SK-N-SH (cell line): ENCODE measurements at regions not wholly inside any gene's neighbourhood (a gene's known extent, or its start where the extent isn't known, plus 50 kb on each side); places are given as distances from the start of the nearest gene placed in this dataset.

Experiments
- CTCF ChIA-PET: fragments of 300-600, 350-600 bp; formaldehyde crosslinking; extraction: SDS; loops from one replicate; lab custom pipeline; 2021; lab: Yijun Ruan, JAX
- POLR2A ChIA-PET: fragments of 350-600 bp; sonication (Branson Sonifier 250); formaldehyde crosslinking; extraction: SDS; loops from one replicate; lab custom pipeline; 2020; ENCODE audit warnings: antibody characterized with exemption, inconsistent platforms; lab: Yijun Ruan, JAX
- DNase-seq: peaks from one replicate; pipeline ENCODE4 v3.0.0; 2012
- H2AFZ ChIP-seq: fragments of 200-600 bp; sonication (generic); 2 replicates; pipeline ENCODE4 v1.8.1; 2016; ENCODE audit warnings: antibody characterized with exemption, mild to moderate bottlenecking, low read depth
- H3F3A ChIP-seq: fragments of 200-600 bp; sonication (generic); replicated peaks from 2 replicates; pipeline ENCODE3; 2016; ENCODE audit warnings: antibody characterized with exemption, mild to moderate bottlenecking; ENCODE audit not compliant: insufficient read depth
- H3K27ac ChIP-seq, 2 experiments: fragments of 200-500 bp in 1 of 2; fragments of 200-600 bp in 1 of 2; sonication (Bioruptor generic) in 1 of 2; sonication (generic), shearing (Covaris generic) in 1 of 2; 2 replicates each; pipeline versions ENCODE4 v1.5.1 to v1.6.1; 2014 to 2016; ENCODE audit warnings: low read depth in 2 of 2, inconsistent platforms in 1 of 2, low read length in 1 of 2, mild to moderate bottlenecking in 1 of 2, mixed read lengths in 1 of 2
- H3K27me3 ChIP-seq: fragments of 200-600 bp; sonication (generic), shearing (Covaris generic); 2 replicates; pipeline ENCODE4 v1.6.1; 2016; ENCODE audit warnings: mixed run types; ENCODE audit not compliant: insufficient read depth
- H3K36me3 ChIP-seq, 2 experiments: fragments of 200-500 bp in 1 of 2; fragments of 200-600 bp in 1 of 2; sonication (Bioruptor generic) in 1 of 2; sonication (generic) in 1 of 2; replicated peaks in 1 of 2; 2 replicates each; pipeline versions ENCODE3 to v1.5.1; 2014 to 2016; ENCODE audit warnings: low read length in 1 of 2, mild to moderate bottlenecking in 1 of 2; ENCODE audit not compliant: insufficient read depth in 2 of 2, control insufficient read depth in 1 of 2
- H3K4me1 ChIP-seq, 2 experiments: fragments of 200-500 bp in 1 of 2; fragments of 200-600 bp in 1 of 2; sonication (Bioruptor generic) in 1 of 2; sonication (generic), shearing (Covaris generic) in 1 of 2; 2 replicates each; pipeline versions ENCODE4 v1.5.1 to v1.6.1; 2014 to 2016; ENCODE audit warnings: low read depth in 1 of 2, low read length in 1 of 2, mixed run types in 1 of 2; ENCODE audit not compliant: insufficient read depth in 2 of 2, control insufficient read depth in 1 of 2
- H3K4me2 ChIP-seq: fragments of 200-600 bp; sonication (generic), shearing (Covaris generic); 2 replicates; pipeline ENCODE4 v1.6.1; 2017; ENCODE audit warnings: mixed run types
- H3K4me3 ChIP-seq, 2 experiments: fragments of 200-500 bp in 1 of 2; fragments of 200-600 bp in 1 of 2; sonication (Bioruptor generic) in 1 of 2; sonication (generic), shearing (Covaris generic) in 1 of 2; 2 replicates each; pipeline versions ENCODE4 v1.5.1 to v1.8.1; 2014 to 2016; ENCODE audit warnings: low read depth in 2 of 2, inconsistent platforms in 1 of 2, low read length in 1 of 2, mild to moderate bottlenecking in 1 of 2, mixed read lengths in 1 of 2, moderate library complexity in 1 of 2
- H3K79me2 ChIP-seq: fragments of 200-600 bp; sonication (generic); 2 replicates; pipeline ENCODE4 v1.8.1; 2017; ENCODE audit warnings: mild to moderate bottlenecking; ENCODE audit not compliant: insufficient read depth
- H3K9ac ChIP-seq: fragments of 200-600 bp; sonication (generic); 2 replicates; pipeline ENCODE4 v1.6.1; 2017; ENCODE audit warnings: mixed run types
- H3K9me2 ChIP-seq: fragments of 200-600 bp; sonication (generic); 2 replicates; pipeline ENCODE4 v1.6.1; 2017; ENCODE audit warnings: mixed run types
- H3K9me3 ChIP-seq: fragments of 200-600 bp; sonication (generic); 2 replicates; pipeline ENCODE4 v1.6.1; 2017; ENCODE audit warnings: mixed run types, mild to moderate bottlenecking, moderate library complexity
- H4K20me1 ChIP-seq: fragments of 200-600 bp; sonication (generic); 2 replicates; pipeline ENCODE4 v1.6.1; 2017; ENCODE audit warnings: mild to moderate bottlenecking, mixed run types; ENCODE audit not compliant: insufficient read depth
- CHD2 ChIP-seq: fragments of 150-350 bp; IDR thresholded peaks from 2 replicates; pipeline ENCODE4 v1.6.1; 2018; ENCODE audit warnings: low read length; ENCODE audit not compliant: partially characterized antibody
- EP300 ChIP-seq, 2 experiments: IDR thresholded peaks; 2 replicates each; pipeline versions ENCODE4 v1.4.0 to v1.6.1; 2012; ENCODE audit warnings: borderline replicate concordance in 1 of 2, low read depth in 1 of 2, low read length in 1 of 2
- EZH2phosphoT487 ChIP-seq: fragments of 200-600 bp; sonication (generic); IDR thresholded peaks from 2 replicates; pipeline ENCODE4 v1.6.1; 2017; ENCODE audit warnings: low read depth, mixed run types, mild to moderate bottlenecking, antibody characterized with exemption, moderate library complexity, borderline replicate concordance
- FOSL2 ChIP-seq: IDR thresholded peaks from 2 replicates; pipeline ENCODE4 v1.4.0; 2012; ENCODE audit warnings: low read depth, mild to moderate bottlenecking, moderate library complexity, borderline replicate concordance
- FOXJ3 ChIP-seq: sonication (generic); formaldehyde crosslinking; IDR thresholded peaks from 2 replicates; pipeline ENCODE4 v1.5.1; 2020; ENCODE audit warnings: mild to moderate bottlenecking, missing genetic modification reagents
- GABPA ChIP-seq: IDR thresholded peaks from 2 replicates; pipeline ENCODE4 v1.4.0; 2012; ENCODE audit warnings: low read depth, mild to moderate bottlenecking
- IRF3 ChIP-seq: fragments of 150-350 bp; IDR thresholded peaks from 2 replicates; pipeline ENCODE4 v1.6.1; 2016; ENCODE audit warnings: mild to moderate bottlenecking, low read depth, low read length
- JUND ChIP-seq: IDR thresholded peaks from 2 replicates; pipeline ENCODE4 v1.4.0; 2012
- MEF2A ChIP-seq: IDR thresholded peaks from 2 replicates; pipeline ENCODE4 v1.4.0; 2012; ENCODE audit warnings: low read depth, borderline replicate concordance
- MXI1 ChIP-seq: IDR thresholded peaks from 2 replicates; pipeline ENCODE4 v1.6.1; 2012; ENCODE audit warnings: mild to moderate bottlenecking, low read depth, low read length, improper control_type of control experiment
- NFIC ChIP-seq: IDR thresholded peaks from 2 replicates; pipeline ENCODE4 v1.4.0; 2012; ENCODE audit warnings: borderline replicate concordance
- NRF1 ChIP-seq: IDR thresholded peaks from 2 replicates; pipeline ENCODE4 v1.6.1; 2012; ENCODE audit warnings: low read depth, mild to moderate bottlenecking, low read length
- RAD21 ChIP-seq: IDR thresholded peaks from 2 replicates; pipeline ENCODE4 v1.6.1; 2012; ENCODE audit warnings: mild to moderate bottlenecking, low read length
- RFX5 ChIP-seq: IDR thresholded peaks from 2 replicates; pipeline ENCODE4 v1.6.1; 2012; ENCODE audit warnings: mild to moderate bottlenecking, improper control_type of control experiment, low read length
- TAF1 ChIP-seq: IDR thresholded peaks from 2 replicates; pipeline ENCODE4 v1.6.1; 2012; ENCODE audit warnings: low read depth, mild to moderate bottlenecking, low read length, moderate library complexity, borderline replicate concordance
- TEAD4 ChIP-seq: IDR thresholded peaks from 2 replicates; pipeline ENCODE4 v1.4.0; 2012; ENCODE audit warnings: mild to moderate bottlenecking, borderline replicate concordance; ENCODE audit not compliant: insufficient read depth
- USF1 ChIP-seq: IDR thresholded peaks from 2 replicates; pipeline ENCODE4 v1.4.0; 2012; ENCODE audit warnings: low read depth, borderline replicate concordance
- USF2 ChIP-seq: fragments of 150-350 bp; IDR thresholded peaks from 2 replicates; pipeline ENCODE4 v1.6.1; 2017; ENCODE audit warnings: antibody characterized with exemption, low read length, low read depth, borderline replicate concordance
- ZBTB33 ChIP-seq: IDR thresholded peaks from 2 replicates; pipeline ENCODE4 v1.4.0; 2012; ENCODE audit warnings: low read depth, borderline replicate concordance
- WGBS: methylation state at CpG from one replicate; pipeline ENCODE4 v1.1.6; 2017; ENCODE audit warnings: low lambda C conversion rate; 5-methylcytosine and 5-hydroxymethylcytosine counted together

GRCh38 chr20:33908336-33908735 lies 85.4 kb upstream of the RALY start:
- no peak overlapping the region for H3K27ac ChIP-seq
- ChIA-PET POLR2A (interaction anchor here (0.9 kb wide), 1 partner anchor 11 kb away, joined by 9 read pairs; no protein-coding TSS in a partner anchor), CTCF (interaction anchor here (1.1 to 2.6 kb wide), 2 partner anchors 8 to 11 kb away, joined by 4 to 10 read pairs; no protein-coding TSS in a partner anchor)

GRCh38 chr20:33908868-33909267 lies 84.8 kb upstream of the RALY start:
- no peaks in the 10 kb centered on the region for H3K79me2 ChIP-seq
- H3F3A ChIP-seq, result no peaks in the 10 kb centered on the region
- peaks cover 5 to 11% of the 10 kb centered on the region in 2 experiments; a peak in 2 of 4 replicates for H3K4me1 ChIP-seq
- no peaks in the 10 kb centered on the region for H3K36me3 ChIP-seq
- H3K4me2 ChIP-seq, result no peak overlapping the region
- ChIA-PET POLR2A (interaction anchor here (0.9 kb wide), 1 partner anchor 11 kb away, joined by 9 read pairs; no protein-coding TSS in a partner anchor), CTCF (interaction anchor here (2.6 kb wide), 1 partner anchor 11 kb away, joined by 10 read pairs; no protein-coding TSS in a partner anchor)
- H3K9me2 ChIP-seq, result no peaks in the 10 kb centered on the region
- peak overlapping the region; percentile 60 for H2AFZ ChIP-seq
- no peaks in the 10 kb centered on the region for H3K27me3 ChIP-seq
- no peak overlapping the region for H3K4me3 ChIP-seq
- H3K9ac ChIP-seq, result no peak overlapping the region
- no peaks in the 10 kb centered on the region for H4K20me1 ChIP-seq
- no peaks in the 10 kb centered on the region for H3K9me3 ChIP-seq
- H3K27ac ChIP-seq, result no peak overlapping the region
- WGBS, result 92% methylated on average over 6 of the region's 6 CpGs
- DNase-seq, result no peak
- TF ChIP-seq MXI1 (no peak), EZH2phosphoT487 (no peak), FOSL2 (no peak), CHD2 (no peak), JUND (no peak), GABPA (no peak), FOXJ3 (CRISPR knock-in tag) (no peak), EP300 (IDR thresholded peaks at IDR 0.05; ENCODE audit: borderline replicate concordance in 1 of 2, low read depth in 1 of 2, low read length in 1 of 2) (no peak), MEF2A (no peak), ZBTB33 (no peak), NFIC (no peak), TEAD4 (no peak), NRF1 (no peak), USF1 (no peak)

More at GRCh38 chr20:33908336-33908735, 85.4 kb upstream of the RALY start:
- DNase-seq, result no peak
- H3K36me3 ChIP-seq, result no peaks in the 10 kb centered on the region
- 42% methylated on average over 4 of the region's 6 CpGs for WGBS
- no peaks in the 10 kb centered on the region for H3K9me3 ChIP-seq
- H3K79me2 ChIP-seq, result no peaks in the 10 kb centered on the region
- no peak overlapping the region for H3K4me2 ChIP-seq
- H3K4me3 ChIP-seq, result no peak overlapping the region
- H2AFZ ChIP-seq, result no peak overlapping the region
- H3K9ac ChIP-seq, result no peak overlapping the region
- TF ChIP-seq IRF3 (no peak), EP300 (IDR thresholded peaks at IDR 0.05; ENCODE audit: borderline replicate concordance in 1 of 2, low read depth in 1 of 2, low read length in 1 of 2) (no peak), TAF1 (no peak), RFX5 (no peak), RAD21 (no peak), TEAD4 (no peak), USF2 (no peak)
- H3F3A ChIP-seq, result no peaks in the 10 kb centered on the region
- H3K27me3 ChIP-seq, result no peaks in the 10 kb centered on the region
- H3K4me1 ChIP-seq, result peaks cover 5 to 11% of the 10 kb centered on the region in 2 experiments; a peak in 2 of 4 replicates
- H3K9me2 ChIP-seq, result no peaks in the 10 kb centered on the region
- no peaks in the 10 kb centered on the region for H4K20me1 ChIP-seq
